Loucy (cell line): ENCODE measurements at regions not wholly inside any gene's neighbourhood (a gene's known extent, or its start where the extent isn't known, plus 50 kb on each side); places are given as distances from the start of the nearest gene placed in this dataset.

Experiments
- H2AFZ ChIP-seq: fragments of 200-600 bp; sonication (generic); 2 replicates; pipeline ENCODE4 v1.6.0; 2016; ENCODE audit warnings: antibody characterized with exemption, mild to moderate bottlenecking, low read length, moderate library complexity
- H3F3A ChIP-seq: fragments of 200-600 bp; 2 replicates; pipeline ENCODE4 v1.6.0; 2016; ENCODE audit warnings: antibody characterized with exemption, low read depth, mild to moderate bottlenecking
- H3K27me3 ChIP-seq: fragments of 200-600 bp; sonication (generic); 2 replicates; pipeline ENCODE4 v1.6.1; 2014; ENCODE audit warnings: low read length, mild to moderate bottlenecking; ENCODE audit not compliant: insufficient read depth, poor library complexity, severe bottlenecking
- H3K36me3 ChIP-seq: fragments of 200-600 bp; sonication (generic); 2 replicates; pipeline ENCODE4 v1.6.1; 2016; ENCODE audit warnings: low read length; ENCODE audit not compliant: insufficient read depth
- H3K4me1 ChIP-seq: fragments of 200-600 bp; sonication (generic); 2 replicates; pipeline ENCODE4 v1.5.1; 2014; ENCODE audit warnings: low read length, mild to moderate bottlenecking; ENCODE audit not compliant: insufficient read depth, poor library complexity, severe bottlenecking
- H3K4me2 ChIP-seq: fragments of 200-600 bp; sonication (generic); 2 replicates; pipeline ENCODE4 v1.6.0; 2014; ENCODE audit warnings: antibody characterized with exemption, low read length, low read depth, mild to moderate bottlenecking; ENCODE audit not compliant: poor library complexity, severe bottlenecking
- H3K4me3 ChIP-seq: fragments of 200-600 bp; sonication (generic); 2 replicates; pipeline ENCODE4 v1.5.1; 2014; ENCODE audit warnings: low read length, mild to moderate bottlenecking, mixed read lengths; ENCODE audit not compliant: poor library complexity, severe bottlenecking
- H3K79me2 ChIP-seq: fragments of 200-600 bp; sonication (generic); 2 replicates; pipeline ENCODE4 v1.6.1; 2014; ENCODE audit warnings: low read length; ENCODE audit not compliant: insufficient read depth
- H3K9ac ChIP-seq: fragments of 200-600 bp; sonication (generic); 2 replicates; pipeline ENCODE4 v1.6.0; 2014; ENCODE audit warnings: mild to moderate bottlenecking, low read depth, low read length, moderate library complexity; ENCODE audit not compliant: poor library complexity, severe bottlenecking
- H3K9me2 ChIP-seq: fragments of 200-600 bp; sonication (generic); replicated peaks from 2 replicates; pipeline ENCODE4 v1.6.1; 2016; ENCODE audit warnings: low read depth, low read length, mixed read lengths
- H3K9me3 ChIP-seq: fragments of 200-600 bp; sonication (generic); 2 replicates; pipeline ENCODE4 v1.6.1; 2014; ENCODE audit warnings: mild to moderate bottlenecking, antibody characterized with exemption, low read length, low read depth; ENCODE audit not compliant: insufficient read depth
- H4K20me1 ChIP-seq: fragments of 200-600 bp; sonication (generic); 2 replicates; pipeline ENCODE4 v1.6.0; 2014; ENCODE audit warnings: antibody characterized with exemption, low read length, mild to moderate bottlenecking; ENCODE audit not compliant: insufficient read depth, poor library complexity, severe bottlenecking
- CTCF ChIP-seq: fragments of 200-600 bp; sonication (generic); conservative IDR thresholded peaks from 2 replicates; pipeline ENCODE4 v1.5.1; 2014; ENCODE audit warnings: mild to moderate bottlenecking, antibody characterized with exemption, low read length
- EZH2phosphoT487 ChIP-seq: fragments of 200-600 bp; IDR thresholded peaks from 2 replicates; pipeline ENCODE4 v1.6.1; 2018; ENCODE audit warnings: antibody characterized with exemption, mild to moderate bottlenecking, moderate library complexity, borderline replicate concordance

DNA sequence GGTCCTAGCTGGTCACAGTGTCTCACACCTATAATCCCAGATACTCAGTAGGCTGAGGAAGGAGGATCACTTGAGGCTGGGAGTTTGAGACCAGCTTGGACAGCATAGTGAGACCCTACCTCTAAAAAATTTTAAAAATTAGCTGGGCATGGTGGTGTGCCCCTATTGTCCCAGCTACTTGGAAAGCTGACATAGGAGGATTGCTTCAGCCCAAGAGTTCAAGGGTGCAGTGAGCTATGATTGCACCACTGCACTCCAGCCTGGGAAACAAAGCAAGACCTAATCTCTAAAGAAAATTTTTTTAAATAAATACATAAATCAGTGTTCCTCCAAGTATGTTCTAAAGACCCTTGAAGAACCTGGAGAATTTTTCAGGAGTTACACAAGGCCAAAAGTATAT lies 50.6 kb upstream of the GNAO1 start:
- Histone ChIP-seq H3F3A (no peaks in the 10 kb centered on the region), H3K36me3 (no peaks in the 10 kb centered on the region), H3K9ac (no peak overlapping the region), H4K20me1 (no peaks in the 10 kb centered on the region), H3K9me2 (no peaks in the 10 kb centered on the region), H3K9me3 (no peaks in the 10 kb centered on the region), H2AFZ (no peak overlapping the region), H3K4me1 (no peaks in the 10 kb centered on the region), H3K4me2 (no peak overlapping the region), H3K27me3 (no peaks in the 10 kb centered on the region), H3K4me3 (no peak overlapping the region), H3K79me2 (no peaks in the 10 kb centered on the region)
- no peak for TF ChIP-seq EZH2phosphoT487
- no peak for TF ChIP-seq CTCF

- Histone ChIP-seq H3K9ac (no peak overlapping the region), H3K4me3 (no peak overlapping the region), H3K4me2 (no peak overlapping the region), H3K79me2 (no peaks in the 10 kb centered on the region), H4K20me1 (no peaks in the 10 kb centered on the region), H3K27me3 (no peaks in the 10 kb centered on the region), H3K36me3 (no peaks in the 10 kb centered on the region), H3F3A (no peaks in the 10 kb centered on the region), H3K9me2 (no peaks in the 10 kb centered on the region), H3K4me1 (no peaks in the 10 kb centered on the region), H3K9me3 (no peaks in the 10 kb centered on the region), H2AFZ (no peak overlapping the region)
- TF ChIP-seq EZH2phosphoT487 = no peak
- TF ChIP-seq CTCF = no peak
Observed at GRCh38 chr16:56137269-56137668, 54.0 kb upstream of the GNAO1 start.

GRCh38 chr16:56136256-56136655 lies 55.0 kb upstream of the GNAO1 start:
- H3K9ac ChIP-seq = no peak overlapping the region
- no peaks in the 10 kb centered on the region for H3F3A ChIP-seq
- H2AFZ ChIP-seq = no peak overlapping the region
- no peak overlapping the region for H3K4me3 ChIP-seq
- no peaks in the 10 kb centered on the region for H3K27me3 ChIP-seq
- no peak overlapping the region for H3K4me2 ChIP-seq
- no peaks in the 10 kb centered on the region for H3K9me3 ChIP-seq
- no peaks in the 10 kb centered on the region for H3K4me1 ChIP-seq
- H4K20me1 ChIP-seq = no peaks in the 10 kb centered on the region
- H3K36me3 ChIP-seq = no peaks in the 10 kb centered on the region
- TF ChIP-seq CTCF (no peak), EZH2phosphoT487 (no peak)
- H3K9me2 ChIP-seq = no peaks in the 10 kb centered on the region
- no peaks in the 10 kb centered on the region for H3K79me2 ChIP-seq
